SK-N-SH treated with all-trans-retinoic acid at 6 μM for 48 hours (cell line): ENCODE measurements at regions not wholly inside any gene's neighbourhood (a gene's known extent, or its start where the extent isn't known, plus 50 kb on each side); places are given as distances from the start of the nearest gene placed in this dataset.

Source experiments
- CREB5 ChIP-seq: fragments of 250-450 bp; sonication (Bioruptor Pico); IDR thresholded peaks from 2 replicates; pipeline ENCODE4 v1.5.1; 2020; ENCODE audit warnings: low read depth, mild to moderate bottlenecking, moderate library complexity
- POU6F1 ChIP-seq: fragments of 250-450 bp; sonication (Bioruptor Pico); IDR thresholded peaks from 2 replicates; pipeline ENCODE4 v1.8.0; 2021; ENCODE audit warnings: low read depth, mild to moderate bottlenecking, moderate library complexity, borderline replicate concordance
- TCF4 ChIP-seq: fragments of 250-450 bp; sonication (Bioruptor Pico); IDR thresholded peaks from 2 replicates; pipeline ENCODE4 v1.8.0; 2021; ENCODE audit warnings: mild to moderate bottlenecking, moderate library complexity, borderline replicate concordance

- TF ChIP-seq POU6F1 (CRISPR knock-in tag): no peak
- TF ChIP-seq TCF4 (CRISPR knock-in tag): no peak
- no peak for TF ChIP-seq CREB5
Measured at GRCh38 chr11:70592641-70593165, 194.4 kb downstream of the CTTN start.
